Aorta (tissue), 5 donors: ENCODE measurements at regions not wholly inside any gene's neighbourhood (a gene's known extent, or its start where the extent isn't known, plus 50 kb on each side); places are given as distances from the start of the nearest gene placed in this dataset.

ENCODE experiments used
- ATAC-seq: fragments of 200-7000 bp; cut with Tn5 transposase; one replicate; pipeline ENCODE4 v1.9.1; 2022; ENCODE audit warnings: moderate library complexity; ENCODE audit not compliant: low FRiP score
- DNase-seq, 2 donors: peaks; one replicate each; pipeline ENCODE4 v3.0.0-alpha.2; 2020
- H3K27ac ChIP-seq, 2 donors: one replicate each; pipeline ENCODE4 v1.5.1; 2013; ENCODE audit warnings: low read length in 2 of 2, mild to moderate bottlenecking in 2 of 2, moderate library complexity in 2 of 2, control low read depth in 1 of 2, inconsistent platforms in 1 of 2, low read depth in 1 of 2
- H3K27me3 ChIP-seq, 2 donors: one replicate each; pipeline ENCODE4 v1.6.1; 2013; ENCODE audit warnings: control low read depth in 1 of 2, low read length in 1 of 2, mild to moderate bottlenecking in 1 of 2, moderate library complexity in 1 of 2; ENCODE audit not compliant: insufficient read depth in 2 of 2, control insufficient read depth in 1 of 2
- H3K36me3 ChIP-seq, 2 donors: one replicate each; pipeline ENCODE4 v1.6.1; 2013; ENCODE audit warnings: control low read depth in 1 of 2, low read length in 1 of 2, mild to moderate bottlenecking in 1 of 2; ENCODE audit not compliant: insufficient read depth in 2 of 2, control insufficient read depth in 1 of 2
- H3K4me1 ChIP-seq, 2 donors: one replicate each; pipeline ENCODE4 v1.6.1; 2013; ENCODE audit warnings: low read length in 2 of 2, control low read depth in 1 of 2, mild to moderate bottlenecking in 1 of 2, moderate library complexity in 1 of 2; ENCODE audit not compliant: insufficient read depth in 2 of 2, control insufficient read depth in 1 of 2
- H3K4me3 ChIP-seq, 2 donors: one replicate each; pipeline ENCODE4 v1.5.1; 2013; ENCODE audit warnings: low read length in 2 of 2, control low read depth in 1 of 2, mild to moderate bottlenecking in 1 of 2
- H3K9me3 ChIP-seq: one replicate; pipeline ENCODE4 v1.6.1; 2013; ENCODE audit warnings: mild to moderate bottlenecking, low read length; ENCODE audit not compliant: control insufficient read depth
- WGBS, 2 donors: extraction: QIAGEN DNeasy Blood & Tissue Kit; methylation state at CpG; one replicate each; pipeline ENCODE4 v1.1.7; 2013; 5-methylcytosine and 5-hydroxymethylcytosine counted together
- intact Hi-C, 2 donors: fragments of 100-400 bp; cut with DNase I; formaldehyde crosslinking; loops; one replicate each; pipeline versions ENCODE4 v1.14.2 to v1.15.0; 2022
- donor health status: healthy with polysubstance abuse.
- donor health status: Bipolar disorder and iron deficiency.
- donor health status: DM: no; HTN: no; CAD: no.
- donor health status: DM: no; HTN: no; CAD: no.
- donor health status: DM: yes; HTN: yes; CAD: no.

DNA sequence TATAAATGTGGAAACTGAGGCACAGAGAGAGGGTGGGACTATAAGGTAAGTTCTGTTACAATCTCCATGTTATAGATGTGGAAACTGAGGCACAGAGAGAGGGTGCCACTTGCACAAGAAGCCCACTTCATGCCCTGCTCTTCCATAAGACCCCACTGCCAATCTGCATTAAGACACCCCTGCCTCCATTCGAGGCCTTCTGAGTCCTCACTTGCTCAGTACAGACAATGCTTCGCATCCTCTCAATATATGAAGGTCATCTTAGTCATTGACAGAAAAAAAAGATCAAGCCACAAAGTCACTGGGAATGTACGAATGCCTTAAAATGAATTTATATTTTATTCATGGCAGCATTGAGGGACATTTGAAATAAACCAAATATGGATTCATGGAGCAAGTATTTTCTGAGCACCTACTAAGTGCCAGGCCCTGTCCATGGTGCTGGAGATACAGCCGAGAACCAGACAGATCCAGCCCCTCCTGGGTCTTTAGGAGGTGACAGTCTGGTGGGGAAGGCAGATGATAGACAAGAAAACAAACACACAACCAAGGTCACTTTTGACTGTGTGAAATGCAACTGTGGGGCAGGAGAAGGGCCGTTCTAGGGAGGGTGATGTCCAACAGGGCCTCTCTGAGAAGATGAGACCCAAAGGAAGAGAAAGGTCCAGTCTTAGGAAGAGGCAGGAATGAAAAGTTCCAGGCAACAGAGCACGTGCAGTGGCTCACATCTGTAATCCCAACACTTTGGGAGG is 92.5 kb upstream of the PTPN1 start:
- DNase-seq (no peak), ATAC-seq (no peak)
- no peaks in the 10 kb centered on the region for H3K4me1 ChIP-seq
- H3K27me3 ChIP-seq = no peaks in the 10 kb centered on the region
- 94% methylated on average over 6 of the region's 6 CpGs for WGBS, 2 donors
- H3K9me3 ChIP-seq = no peaks in the 10 kb centered on the region
- H3K27ac ChIP-seq = no peak overlapping the region
- no peaks in the 10 kb centered on the region for H3K36me3 ChIP-seq
- intact Hi-C loops = no loop called here
- no peak overlapping the region for H3K4me3 ChIP-seq

DNA sequence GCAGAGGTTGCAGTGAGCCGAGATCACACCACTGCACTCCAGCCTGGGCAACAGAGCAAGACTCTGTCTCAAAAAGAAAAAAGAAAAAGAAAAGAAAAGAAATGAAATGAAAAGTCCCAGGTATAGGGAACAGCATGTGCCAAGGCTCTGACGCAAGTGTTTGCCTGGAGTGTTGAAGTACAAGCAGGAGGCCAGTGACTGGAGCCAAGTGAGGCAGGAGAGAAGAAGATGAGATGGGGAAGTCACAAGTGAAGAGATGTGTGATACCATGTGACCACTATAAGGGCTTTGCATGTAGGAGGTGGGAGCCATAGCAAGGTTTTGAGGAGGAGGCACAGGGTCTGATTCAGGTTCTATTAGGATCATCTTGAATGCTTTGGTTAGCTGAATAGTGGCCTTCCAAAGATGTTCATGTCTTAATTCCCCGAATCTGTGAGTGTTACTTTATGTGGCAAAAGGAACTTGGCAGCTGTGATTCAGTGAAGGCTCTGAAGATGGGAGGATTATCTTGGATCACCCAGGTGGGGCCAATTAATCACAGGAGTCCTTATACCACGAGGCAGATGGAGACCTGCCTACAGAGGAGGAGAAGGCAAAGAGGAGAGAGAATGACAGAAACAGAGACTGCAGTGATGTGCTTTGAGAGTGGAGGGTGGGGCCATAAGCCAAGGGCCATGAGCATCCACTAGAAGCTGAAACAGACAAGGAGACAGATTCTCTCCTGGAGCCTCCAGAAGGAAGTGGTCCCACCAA is 91.1 kb upstream of the PTPN1 start:
- no peaks in the 10 kb centered on the region for H3K4me1 ChIP-seq
- H3K27ac ChIP-seq = no peak overlapping the region
- intact Hi-C loops = no loop called here
- H3K9me3 ChIP-seq = no peaks in the 10 kb centered on the region
- H3K36me3 ChIP-seq = no peaks in the 10 kb centered on the region
- ATAC-seq = no peak
- WGBS, 2 donors = 90 to 93% methylated on average over 4 of the region's 4 CpGs
- no peak overlapping the region for H3K4me3 ChIP-seq
- no peak for DNase-seq
- H3K27me3 ChIP-seq = no peaks in the 10 kb centered on the region

DNA sequence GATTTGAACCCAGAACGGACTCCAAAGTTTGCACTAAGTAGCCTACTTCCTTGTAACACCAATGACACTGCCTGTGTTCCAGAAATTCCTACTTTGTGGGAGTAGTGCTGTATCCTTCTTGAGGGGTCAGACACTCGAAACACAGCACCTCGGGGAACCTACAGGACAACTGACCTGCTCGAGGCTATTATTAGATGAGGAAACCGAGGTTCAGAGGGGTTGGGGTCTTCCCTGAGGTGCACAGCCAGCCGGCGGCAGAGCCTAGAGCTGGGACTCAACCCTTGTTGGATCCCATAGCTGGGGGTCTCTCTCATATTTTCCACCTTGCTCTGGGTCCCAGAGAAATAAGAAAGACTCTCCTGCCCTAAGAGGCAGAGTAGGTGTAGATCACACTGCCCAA is 89.8 kb upstream of the PTPN1 start:
- Histone ChIP-seq H3K4me1 (no peaks in the 10 kb centered on the region), H3K27me3 (no peaks in the 10 kb centered on the region), H3K27ac (no peak overlapping the region), H3K4me3 (no peak overlapping the region), H3K9me3 (no peaks in the 10 kb centered on the region), H3K36me3 (no peaks in the 10 kb centered on the region)
- WGBS, 2 donors = 93 to 98% methylated on average over 7 of the region's 7 CpGs
- ATAC-seq = no peak
- intact Hi-C loops = no loop called here
- no peak for DNase-seq

DNA sequence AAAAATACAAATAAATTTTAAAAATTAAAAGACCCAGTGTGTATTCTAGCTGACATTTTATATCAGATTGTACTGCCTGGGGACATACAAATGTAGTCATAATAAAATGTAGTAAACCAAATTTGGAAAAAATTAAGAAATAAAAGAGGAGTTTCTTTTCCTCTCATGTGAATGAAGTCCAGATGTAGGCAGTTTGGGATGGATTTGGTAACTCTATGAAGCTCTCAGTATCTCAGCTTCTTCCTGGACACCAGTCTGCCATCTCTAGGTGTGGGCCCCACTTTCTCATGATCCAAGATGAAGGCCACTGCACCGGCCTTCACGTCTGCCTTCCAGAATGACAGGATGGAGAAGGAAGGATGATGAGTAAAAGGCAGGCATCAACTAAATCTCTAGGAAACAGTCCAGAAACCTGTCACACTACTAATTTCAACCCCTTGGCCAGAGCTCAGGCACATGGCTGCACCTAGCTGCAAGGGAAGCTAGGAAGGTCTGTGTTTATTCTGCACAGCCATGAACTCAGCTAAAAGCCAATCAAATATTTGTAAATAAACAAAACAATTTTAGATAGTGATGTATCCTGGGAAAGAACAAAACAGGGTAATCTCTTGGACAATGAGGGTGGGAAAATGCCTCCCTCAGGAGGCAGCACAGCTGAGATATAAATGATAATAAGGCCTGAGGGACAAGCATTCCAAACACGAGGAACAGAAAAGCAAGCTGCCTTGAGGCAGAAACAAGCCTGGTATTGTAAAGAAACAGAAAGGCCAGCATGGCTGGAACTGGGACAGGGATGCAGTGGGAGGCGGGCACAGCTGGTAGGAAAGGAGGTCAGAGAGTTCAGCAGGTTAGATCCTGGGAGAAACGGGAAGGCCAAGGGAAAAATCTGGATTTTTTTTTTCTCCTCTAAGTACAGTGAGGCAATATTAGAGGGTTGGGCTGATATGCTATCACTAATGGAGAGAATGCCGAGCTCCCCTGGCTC is 88.5 kb upstream of the PTPN1 start:
- no peak overlapping the region for H3K27ac ChIP-seq
- no peaks in the 10 kb centered on the region for H3K9me3 ChIP-seq
- no peak overlapping the region for H3K4me3 ChIP-seq
- no peaks in the 10 kb centered on the region for H3K36me3 ChIP-seq
- WGBS, 2 donors = 91 to 93% methylated on average over 6 of the region's 6 CpGs
- H3K4me1 ChIP-seq = no peaks in the 10 kb centered on the region
- no peaks in the 10 kb centered on the region for H3K27me3 ChIP-seq
- no peak for DNase-seq
- ATAC-seq = no peak
- intact Hi-C loops = no loop called here

DNA sequence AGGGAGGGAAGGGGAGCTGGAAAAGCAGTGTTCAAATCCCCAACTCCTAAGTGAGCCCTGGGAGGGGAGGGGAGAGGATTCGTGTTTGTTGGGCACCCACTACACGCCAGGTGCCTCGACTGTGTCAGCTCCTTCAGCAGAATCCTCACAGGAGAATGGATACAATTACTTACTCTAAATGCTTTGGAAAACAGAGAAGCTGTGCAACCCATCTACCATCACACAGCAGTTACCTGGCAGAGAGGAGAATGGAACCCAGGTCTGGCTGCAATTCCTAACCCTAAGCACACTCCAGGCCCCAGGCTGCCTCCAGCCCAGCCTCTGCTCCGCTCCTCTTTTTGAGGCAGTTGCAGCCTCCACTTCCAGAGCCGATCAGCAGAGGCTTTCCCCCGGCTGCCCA is 86.4 kb upstream of the PTPN1 start:
- ATAC-seq = no peak
- Histone ChIP-seq H3K4me1 (no peaks in the 10 kb centered on the region), H3K4me3 (no peak overlapping the region), H3K36me3 (no peaks in the 10 kb centered on the region), H3K9me3 (no peaks in the 10 kb centered on the region), H3K27ac (no peak overlapping the region), H3K27me3 (no peaks in the 10 kb centered on the region)
- DNase-seq = no peak
- intact Hi-C loops = no loop called here
- WGBS, 2 donors = 89 to 90% methylated on average over 6 of the region's 6 CpGs

DNA sequence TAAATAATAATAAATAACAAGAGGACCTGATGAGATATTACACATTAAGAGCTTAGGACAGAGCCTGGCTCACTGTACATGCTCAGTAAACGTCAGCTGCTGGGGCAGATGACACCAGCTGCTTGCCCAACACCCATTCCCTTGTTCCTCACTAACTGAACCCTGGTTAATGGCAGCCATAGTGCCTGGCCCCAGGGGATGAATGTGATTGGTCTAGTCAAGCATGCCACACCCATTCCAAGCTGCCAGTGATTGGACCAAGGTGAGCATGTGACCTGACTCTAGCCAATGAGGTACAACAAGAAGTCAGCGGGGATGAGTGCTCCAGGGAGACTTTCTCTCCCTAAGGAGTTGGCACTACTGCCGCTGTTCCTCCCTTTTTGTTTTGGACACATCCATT is 85.1 kb upstream of the PTPN1 start:
- 67 to 82% methylated on average over 3 of the region's 3 CpGs for WGBS, 2 donors
- no peak for ATAC-seq

DNA sequence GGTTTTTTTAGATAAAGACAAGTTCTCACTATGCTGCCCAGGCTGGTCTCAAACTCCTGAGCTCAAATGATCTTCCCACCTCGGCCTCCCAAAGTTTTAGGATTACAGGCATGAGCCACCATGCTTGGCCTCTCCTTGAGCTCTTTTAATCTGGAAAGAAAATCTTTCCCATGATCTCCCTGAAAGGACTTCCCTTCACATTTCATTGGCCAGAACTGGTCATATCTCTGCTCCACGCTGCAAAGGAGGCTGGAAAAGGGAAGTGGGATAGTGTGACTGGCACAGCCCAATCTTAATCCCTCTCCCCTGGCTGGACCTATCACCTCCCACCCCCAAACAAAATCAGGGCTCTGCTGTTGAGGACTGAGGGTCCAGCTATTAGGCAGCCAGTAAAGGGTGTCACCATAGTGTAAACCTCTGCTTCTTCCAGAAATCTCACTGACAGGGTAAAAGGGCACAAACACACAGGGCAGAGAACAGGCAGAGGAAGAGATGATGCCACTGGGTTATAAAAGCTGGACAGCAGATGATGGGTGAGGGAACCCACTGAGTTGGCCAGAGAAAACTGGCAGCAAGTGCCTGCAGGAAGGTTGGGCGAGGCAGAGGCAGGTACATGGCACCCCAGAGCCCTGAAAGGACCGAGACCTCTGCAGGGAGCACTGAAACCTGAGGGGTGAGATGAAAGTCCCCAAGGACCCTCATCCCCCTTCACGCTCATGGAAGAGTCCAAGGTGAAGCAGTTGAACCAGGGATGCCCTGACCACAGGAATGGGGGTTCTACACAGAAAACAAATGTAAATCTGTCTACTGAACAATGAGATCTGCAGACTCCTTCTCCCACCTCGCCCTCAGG is 83.1 kb upstream of the PTPN1 start:
- ATAC-seq (no peak), DNase-seq (no peak)
- intact Hi-C loops = no loop called here
- H3K4me1 ChIP-seq = no peaks in the 10 kb centered on the region
- no peaks in the 10 kb centered on the region for H3K9me3 ChIP-seq
- H3K4me3 ChIP-seq = no peak overlapping the region
- no peaks in the 10 kb centered on the region for H3K27me3 ChIP-seq
- 79 to 81% methylated on average over 6 of the region's 6 CpGs for WGBS, 2 donors
- H3K36me3 ChIP-seq = no peaks in the 10 kb centered on the region
- H3K27ac ChIP-seq = no peak overlapping the region

More for the DNA sequence above, 85.1 kb upstream of the PTPN1 start:
- Histone ChIP-seq H3K4me3 (no peak overlapping the region), H3K27ac (no peak overlapping the region), H3K4me1 (no peaks in the 10 kb centered on the region), H3K9me3 (no peaks in the 10 kb centered on the region), H3K36me3 (no peaks in the 10 kb centered on the region), H3K27me3 (no peaks in the 10 kb centered on the region)
- DNase-seq = no peak
- intact Hi-C loops = no loop called here

DNA sequence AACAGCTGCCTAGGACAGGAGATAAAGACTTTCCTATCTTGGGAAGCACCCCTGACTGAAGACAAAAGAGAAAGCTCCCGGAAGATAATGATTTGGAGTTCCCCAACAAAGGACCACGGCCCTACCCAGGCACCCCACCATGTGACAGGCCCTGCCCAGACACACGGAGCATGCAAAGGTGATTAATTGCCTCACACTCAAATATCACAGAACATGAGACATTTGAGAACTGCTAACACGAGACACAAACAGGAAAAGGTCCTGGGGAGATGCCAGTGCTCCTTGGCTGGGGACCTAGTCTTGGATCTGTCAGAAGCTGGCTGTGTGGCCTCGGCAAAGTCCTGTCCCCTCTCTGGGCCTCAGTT is 82.5 kb upstream of the PTPN1 start:
- H3K36me3 ChIP-seq = no peaks in the 10 kb centered on the region
- H3K4me1 ChIP-seq = no peaks in the 10 kb centered on the region
- no peak for ATAC-seq
- no peak overlapping the region for H3K4me3 ChIP-seq
- no peaks in the 10 kb centered on the region for H3K9me3 ChIP-seq
- no peak overlapping the region for H3K27ac ChIP-seq
- H3K27me3 ChIP-seq = no peaks in the 10 kb centered on the region
- intact Hi-C loops = no loop called here
- DNase-seq = no peak
- WGBS, 2 donors = 10% methylated on average over 5 of the region's 5 CpGs
